ENCODE measurements at regions not wholly inside any gene's neighbourhood (a gene's known extent, or its start where the extent isn't known, plus 50 kb on each side); places are given as distances from the start of the nearest gene placed in this dataset.

DNA sequence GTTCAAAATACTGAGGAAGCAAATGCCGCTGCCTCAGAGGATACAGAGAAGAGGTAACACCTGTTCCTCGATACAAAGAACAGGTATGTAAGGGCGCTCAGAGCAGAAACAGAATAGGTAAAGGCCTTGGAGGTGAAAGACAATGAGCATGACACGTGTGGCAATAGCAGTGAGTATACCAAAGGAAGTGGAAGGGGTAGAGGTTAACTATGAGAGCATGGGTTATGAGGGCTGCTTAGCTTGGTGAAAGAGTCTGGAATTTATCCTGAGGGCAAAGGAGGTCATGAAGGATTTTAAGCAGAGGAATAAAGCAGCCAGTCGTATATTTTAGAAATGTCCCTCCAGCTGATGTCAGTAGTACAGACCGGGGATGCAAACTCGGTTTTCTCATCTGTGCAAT is 269.8 kb upstream of the ZNF462 start (continued):
- TF ChIP-seq, protein P1, sequence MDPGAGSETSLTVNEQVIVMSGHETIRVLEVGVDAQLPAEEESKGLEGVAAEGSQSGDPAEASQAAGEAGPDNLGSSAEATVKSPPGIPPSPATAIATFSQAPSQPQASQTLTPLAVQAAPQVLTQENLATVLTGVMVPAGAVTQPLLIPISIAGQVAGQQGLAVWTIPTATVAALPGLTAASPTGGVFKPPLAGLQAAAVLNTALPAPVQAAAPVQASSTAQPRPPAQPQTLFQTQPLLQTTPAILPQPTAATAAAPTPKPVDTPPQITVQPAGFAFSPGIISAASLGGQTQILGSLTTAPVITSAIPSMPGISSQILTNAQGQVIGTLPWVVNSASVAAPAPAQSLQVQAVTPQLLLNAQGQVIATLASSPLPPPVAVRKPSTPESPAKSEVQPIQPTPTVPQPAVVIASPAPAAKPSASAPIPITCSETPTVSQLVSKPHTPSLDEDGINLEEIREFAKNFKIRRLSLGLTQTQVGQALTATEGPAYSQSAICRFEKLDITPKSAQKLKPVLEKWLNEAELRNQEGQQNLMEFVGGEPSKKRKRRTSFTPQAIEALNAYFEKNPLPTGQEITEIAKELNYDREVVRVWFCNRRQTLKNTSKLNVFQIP (CRISPR knock-in tag; IDR thresholded peaks at IDR 0.05; ENCODE audit: borderline replicate concordance, low read depth): no peak
- no peak for TF ChIP-seq SNAI2 (CRISPR knock-in tag; IDR thresholded peaks at IDR 0.05)
- no peak for TF ChIP-seq GLIS3 (CRISPR knock-in tag; IDR thresholded peaks at IDR 0.05)
- TF ChIP-seq, protein P2, sequence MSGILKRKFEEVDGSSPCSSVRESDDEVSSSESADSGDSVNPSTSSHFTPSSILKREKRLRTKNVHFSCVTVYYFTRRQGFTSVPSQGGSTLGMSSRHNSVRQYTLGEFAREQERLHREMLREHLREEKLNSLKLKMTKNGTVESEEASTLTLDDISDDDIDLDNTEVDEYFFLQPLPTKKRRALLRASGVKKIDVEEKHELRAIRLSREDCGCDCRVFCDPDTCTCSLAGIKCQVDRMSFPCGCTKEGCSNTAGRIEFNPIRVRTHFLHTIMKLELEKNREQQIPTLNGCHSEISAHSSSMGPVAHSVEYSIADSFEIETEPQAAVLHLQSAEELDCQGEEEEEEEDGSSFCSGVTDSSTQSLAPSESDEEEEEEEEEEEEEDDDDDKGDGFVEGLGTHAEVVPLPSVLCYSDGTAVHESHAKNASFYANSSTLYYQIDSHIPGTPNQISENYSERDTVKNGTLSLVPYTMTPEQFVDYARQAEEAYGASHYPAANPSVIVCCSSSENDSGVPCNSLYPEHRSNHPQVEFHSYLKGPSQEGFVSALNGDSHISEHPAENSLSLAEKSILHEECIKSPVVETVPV (CRISPR knock-in tag; IDR thresholded peaks at IDR 0.05): no peak
- TF ChIP-seq PPARA (CRISPR knock-in tag; IDR thresholded peaks at IDR 0.05; ENCODE audit: borderline replicate concordance): no peak
- TF ChIP-seq, protein P3, sequence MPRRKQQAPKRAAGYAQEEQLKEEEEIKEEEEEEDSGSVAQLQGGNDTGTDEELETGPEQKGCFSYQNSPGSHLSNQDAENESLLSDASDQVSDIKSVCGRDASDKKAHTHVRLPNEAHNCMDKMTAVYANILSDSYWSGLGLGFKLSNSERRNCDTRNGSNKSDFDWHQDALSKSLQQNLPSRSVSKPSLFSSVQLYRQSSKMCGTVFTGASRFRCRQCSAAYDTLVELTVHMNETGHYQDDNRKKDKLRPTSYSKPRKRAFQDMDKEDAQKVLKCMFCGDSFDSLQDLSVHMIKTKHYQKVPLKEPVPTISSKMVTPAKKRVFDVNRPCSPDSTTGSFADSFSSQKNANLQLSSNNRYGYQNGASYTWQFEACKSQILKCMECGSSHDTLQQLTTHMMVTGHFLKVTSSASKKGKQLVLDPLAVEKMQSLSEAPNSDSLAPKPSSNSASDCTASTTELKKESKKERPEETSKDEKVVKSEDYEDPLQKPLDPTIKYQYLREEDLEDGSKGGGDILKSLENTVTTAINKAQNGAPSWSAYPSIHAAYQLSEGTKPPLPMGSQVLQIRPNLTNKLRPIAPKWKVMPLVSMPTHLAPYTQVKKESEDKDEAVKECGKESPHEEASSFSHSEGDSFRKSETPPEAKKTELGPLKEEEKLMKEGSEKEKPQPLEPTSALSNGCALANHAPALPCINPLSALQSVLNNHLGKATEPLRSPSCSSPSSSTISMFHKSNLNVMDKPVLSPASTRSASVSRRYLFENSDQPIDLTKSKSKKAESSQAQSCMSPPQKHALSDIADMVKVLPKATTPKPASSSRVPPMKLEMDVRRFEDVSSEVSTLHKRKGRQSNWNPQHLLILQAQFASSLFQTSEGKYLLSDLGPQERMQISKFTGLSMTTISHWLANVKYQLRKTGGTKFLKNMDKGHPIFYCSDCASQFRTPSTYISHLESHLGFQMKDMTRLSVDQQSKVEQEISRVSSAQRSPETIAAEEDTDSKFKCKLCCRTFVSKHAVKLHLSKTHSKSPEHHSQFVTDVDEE (CRISPR knock-in tag; IDR thresholded peaks at IDR 0.05): no peak
- TF ChIP-seq ZFP3 (CRISPR knock-in tag; IDR thresholded peaks at IDR 0.05): no peak
- no peak for TF ChIP-seq OSR1 (CRISPR knock-in tag; IDR thresholded peaks at IDR 0.05)
- no peak for TF ChIP-seq ZNF565 (CRISPR knock-in tag; conservative IDR thresholded peaks at IDR 0.05; ENCODE audit: low read depth)
- no peak for TF ChIP-seq ZNF8 (CRISPR knock-in tag; IDR thresholded peaks at IDR 0.05)

DNA sequence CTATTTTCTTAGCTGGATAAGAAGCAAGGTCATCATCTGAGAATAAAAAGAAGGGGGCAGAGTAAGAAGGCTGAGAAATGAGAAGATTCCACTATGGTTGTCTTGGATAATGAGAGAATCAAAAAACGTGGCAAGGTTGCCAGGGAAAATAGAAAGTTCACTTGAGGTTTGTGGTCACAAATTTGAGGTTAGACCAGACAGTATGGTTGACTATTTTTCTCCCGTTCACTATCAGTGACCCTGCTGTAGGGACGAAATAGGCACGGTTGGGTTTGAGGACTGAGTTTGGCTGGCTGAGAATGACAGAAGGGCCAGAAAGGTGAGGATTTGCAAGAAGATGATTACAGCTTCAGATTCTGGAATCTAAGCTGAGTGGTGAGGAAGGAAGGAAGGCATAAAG is 266.0 kb upstream of the ZNF462 start:
- ATAC-seq: no peak
- TF ChIP-seq ZNF8 (CRISPR knock-in tag; IDR thresholded peaks at IDR 0.05) (no peak), RARB (CRISPR knock-in tag; IDR thresholded peaks at IDR 0.05) (no peak), ESRRG (CRISPR knock-in tag; IDR thresholded peaks at IDR 0.05) (no peak), ZFP30 (CRISPR knock-in tag; IDR thresholded peaks at IDR 0.05) (no peak), SNAI2 (CRISPR knock-in tag; IDR thresholded peaks at IDR 0.05) (no peak), ZC3H10 (CRISPR knock-in tag; IDR thresholded peaks at IDR 0.05) (no peak), ISL1 (CRISPR knock-in tag; IDR thresholded peaks at IDR 0.05) (no peak), BACH2 (CRISPR knock-in tag; IDR thresholded peaks at IDR 0.05; ENCODE audit: borderline replicate concordance) (no peak), PPARA (CRISPR knock-in tag; IDR thresholded peaks at IDR 0.05; ENCODE audit: borderline replicate concordance) (no peak), GLIS3 (CRISPR knock-in tag; IDR thresholded peaks at IDR 0.05) (no peak), OSR1 (CRISPR knock-in tag; IDR thresholded peaks at IDR 0.05) (no peak), ZNF70 (CRISPR knock-in tag; IDR thresholded peaks at IDR 0.05) (no peak), ZNF565 (CRISPR knock-in tag; conservative IDR thresholded peaks at IDR 0.05; ENCODE audit: low read depth) (no peak), TOX (CRISPR knock-in tag; IDR thresholded peaks at IDR 0.05; ENCODE audit: borderline replicate concordance) (no peak), ZFP3 (CRISPR knock-in tag; IDR thresholded peaks at IDR 0.05) (no peak)
- TF ChIP-seq, protein P3 (CRISPR knock-in tag; IDR thresholded peaks at IDR 0.05): no peak
- TF ChIP-seq, protein P4, sequence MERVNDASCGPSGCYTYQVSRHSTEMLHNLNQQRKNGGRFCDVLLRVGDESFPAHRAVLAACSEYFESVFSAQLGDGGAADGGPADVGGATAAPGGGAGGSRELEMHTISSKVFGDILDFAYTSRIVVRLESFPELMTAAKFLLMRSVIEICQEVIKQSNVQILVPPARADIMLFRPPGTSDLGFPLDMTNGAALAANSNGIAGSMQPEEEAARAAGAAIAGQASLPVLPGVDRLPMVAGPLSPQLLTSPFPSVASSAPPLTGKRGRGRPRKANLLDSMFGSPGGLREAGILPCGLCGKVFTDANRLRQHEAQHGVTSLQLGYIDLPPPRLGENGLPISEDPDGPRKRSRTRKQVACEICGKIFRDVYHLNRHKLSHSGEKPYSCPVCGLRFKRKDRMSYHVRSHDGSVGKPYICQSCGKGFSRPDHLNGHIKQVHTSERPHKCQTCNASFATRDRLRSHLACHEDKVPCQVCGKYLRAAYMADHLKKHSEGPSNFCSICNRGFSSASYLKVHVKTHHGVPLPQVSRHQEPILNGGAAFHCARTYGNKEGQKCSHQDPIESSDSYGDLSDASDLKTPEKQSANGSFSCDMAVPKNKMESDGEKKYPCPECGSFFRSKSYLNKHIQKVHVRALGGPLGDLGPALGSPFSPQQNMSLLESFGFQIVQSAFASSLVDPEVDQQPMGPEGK (CRISPR knock-in tag; IDR thresholded peaks at IDR 0.05; ENCODE audit: borderline replicate concordance): no peak
- TF ChIP-seq, protein P5, sequence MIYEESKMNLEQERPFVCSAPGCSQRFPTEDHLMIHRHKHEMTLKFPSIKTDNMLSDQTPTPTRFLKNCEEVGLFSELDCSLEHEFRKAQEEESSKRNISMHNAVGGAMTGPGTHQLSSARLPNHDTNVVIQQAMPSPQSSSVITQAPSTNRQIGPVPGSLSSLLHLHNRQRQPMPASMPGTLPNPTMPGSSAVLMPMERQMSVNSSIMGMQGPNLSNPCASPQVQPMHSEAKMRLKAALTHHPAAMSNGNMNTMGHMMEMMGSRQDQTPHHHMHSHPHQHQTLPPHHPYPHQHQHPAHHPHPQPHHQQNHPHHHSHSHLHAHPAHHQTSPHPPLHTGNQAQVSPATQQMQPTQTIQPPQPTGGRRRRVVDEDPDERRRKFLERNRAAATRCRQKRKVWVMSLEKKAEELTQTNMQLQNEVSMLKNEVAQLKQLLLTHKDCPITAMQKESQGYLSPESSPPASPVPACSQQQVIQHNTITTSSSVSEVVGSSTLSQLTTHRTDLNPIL (CRISPR knock-in tag; IDR thresholded peaks at IDR 0.05; ENCODE audit: low read depth): no peak
- TF ChIP-seq, protein P1 (CRISPR knock-in tag; IDR thresholded peaks at IDR 0.05; ENCODE audit: borderline replicate concordance, low read depth): no peak
